ENCODE measurements at regions not wholly inside any gene's neighbourhood (a gene's known extent, or its start where the extent isn't known, plus 50 kb on each side); places are given as distances from the start of the nearest gene placed in this dataset.

DNA sequence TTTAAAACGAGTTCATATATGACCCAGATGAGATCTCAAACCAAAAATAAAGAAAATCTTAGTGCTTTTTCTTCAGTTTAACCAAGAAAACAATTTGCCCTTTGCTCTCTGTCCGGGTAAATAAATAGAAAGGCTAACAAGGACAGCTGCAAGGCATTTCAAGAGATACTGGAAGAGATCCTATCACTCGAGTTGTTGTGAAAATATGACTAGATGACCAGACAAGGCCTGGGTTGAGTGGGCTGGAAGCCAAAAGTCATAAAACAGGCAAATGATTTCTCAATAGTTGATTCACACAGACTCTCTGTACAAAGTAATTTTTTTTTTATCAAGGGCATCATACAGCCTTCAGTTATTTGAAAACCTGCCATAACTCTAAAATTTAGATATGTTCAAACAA, 55.9 kb upstream of the AVPR1A start:
- FAIRE-seq (no peak), ATAC-seq (no peak), DNase-seq (ENCODE audit: low read depth, low spot score) (no peak)
- Histone ChIP-seq H3K4me3 (no peak overlapping the region), H3K27me3 (replicated peaks in 1 of 2; ENCODE audit: control insufficient read depth in 2 of 2, insufficient read depth in 2 of 2, low read length in 1 of 2) (no peaks in the 10 kb centered on the region), H3K4me1 (ENCODE audit: control insufficient read depth, insufficient read depth, low read length) (no peaks in the 10 kb centered on the region), H3K4me2 (ENCODE audit: control insufficient read depth, insufficient read depth) (no peak overlapping the region), H3K79me2 (ENCODE audit: control insufficient read depth, insufficient read depth, low read length) (no peaks in the 10 kb centered on the region), H2AFZ (ENCODE audit: control insufficient read depth, low read depth, low read length) (no peak overlapping the region), H4K20me1 (ENCODE audit: control insufficient read depth, insufficient read depth) (no peaks in the 10 kb centered on the region), H3K27ac (ENCODE audit: control insufficient read depth, insufficient read depth) (no peak overlapping the region), H3K36me3 (ENCODE audit: control insufficient read depth in 2 of 2, insufficient read depth in 2 of 2, low read length in 1 of 2) (no peaks in the 10 kb centered on the region), H3K9me3 (replicated peaks; ENCODE audit: control insufficient read depth, insufficient read depth, low read length) (no peaks in the 10 kb centered on the region), H3K9ac (ENCODE audit: control insufficient read depth, insufficient read depth, low read length) (no peak overlapping the region)
- CTCF ChIA-PET: no interaction called here
- RAD21 ChIA-PET (ENCODE audit: unreplicated experiment): no interaction called here
- in situ Hi-C loops (cut with MboI): no loop called here
- TF ChIP-seq MYC (IDR thresholded peaks at IDR 0.05; ENCODE audit: insufficient read depth, insufficient read length, insufficient replicate concordance, low read length, severe bottlenecking): no peak
- no peak for TF ChIP-seq IKZF2 (IDR thresholded peaks at IDR 0.05)
- TF ChIP-seq CHD1 (IDR thresholded peaks at IDR 0.05; ENCODE audit: low read depth, low read length): no peak
- TF ChIP-seq, protein P1, sequence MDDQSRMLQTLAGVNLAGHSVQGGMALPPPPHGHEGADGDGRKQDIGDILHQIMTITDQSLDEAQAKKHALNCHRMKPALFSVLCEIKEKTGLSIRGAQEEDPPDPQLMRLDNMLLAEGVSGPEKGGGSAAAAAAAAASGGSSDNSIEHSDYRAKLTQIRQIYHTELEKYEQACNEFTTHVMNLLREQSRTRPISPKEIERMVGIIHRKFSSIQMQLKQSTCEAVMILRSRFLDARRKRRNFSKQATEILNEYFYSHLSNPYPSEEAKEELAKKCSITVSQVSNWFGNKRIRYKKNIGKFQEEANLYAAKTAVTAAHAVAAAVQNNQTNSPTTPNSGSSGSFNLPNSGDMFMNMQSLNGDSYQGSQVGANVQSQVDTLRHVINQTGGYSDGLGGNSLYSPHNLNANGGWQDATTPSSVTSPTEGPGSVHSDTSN (IDR thresholded peaks at IDR 0.05; ENCODE audit: insufficient replicate concordance, low read depth, low read length): no peak
- intact Hi-C loops (cut with micrococcal nuclease; ENCODE audit: unreplicated experiment): no loop called here
- 0% methylated on average over 3 of the region's 3 CpGs for WGBS (ENCODE audit: insufficient coverage, insufficient replicate concordance, low lambda C conversion rate, missing lambda C conversion rate)
- SMC1A ChIA-PET (ENCODE audit: uncharacterized antibody, unreplicated experiment): no interaction called here
- BruUV-seq (replicated peaks): no TSS peak
- POLR2A ChIA-PET: no interaction called here

DNA sequence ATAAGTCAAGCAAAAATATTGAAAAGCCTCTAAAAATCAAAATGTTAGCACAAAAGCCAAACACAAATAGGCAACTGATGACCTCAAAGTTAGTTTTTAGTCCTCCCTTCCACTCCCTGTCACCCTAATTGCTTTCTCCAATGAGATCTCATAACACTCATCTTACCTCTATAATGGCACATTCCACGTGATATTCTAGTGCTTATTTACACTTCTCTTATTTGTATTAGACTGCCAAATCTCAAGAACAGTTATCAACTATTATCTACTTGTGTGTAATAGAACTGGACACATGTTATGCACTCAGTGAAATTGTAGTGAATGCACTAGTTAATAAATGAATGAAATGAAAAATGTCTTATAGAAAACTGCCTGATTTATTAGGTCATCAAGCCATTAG, 55.5 kb upstream of the AVPR1A start:
- H3K27ac ChIP-seq (ENCODE audit: control insufficient read depth, insufficient read depth): no peak overlapping the region
- ChIA-PET CTCF (no interaction called here), RAD21 (ENCODE audit: unreplicated experiment) (no interaction called here), SMC1A (ENCODE audit: uncharacterized antibody, unreplicated experiment) (no interaction called here), POLR2A (no interaction called here)
- no peak for TF ChIP-seq GABPA (IDR thresholded peaks at IDR 0.05; ENCODE audit: low read depth)
- no peak for TF ChIP-seq HDAC6 (IDR thresholded peaks at IDR 0.05; ENCODE audit: unreplicated experiment)
- no peak for TF ChIP-seq DPF2 (IDR thresholded peaks at IDR 0.05)
- no peak for TF ChIP-seq BACH1 (IDR thresholded peaks at IDR 0.05; ENCODE audit: borderline replicate concordance)
- TF ChIP-seq CBFB (IDR thresholded peaks at IDR 0.05; ENCODE audit: low read depth): no peak
- no peak for TF ChIP-seq ATF7 (IDR thresholded peaks at IDR 0.05; ENCODE audit: low read depth)
- H3K4me2 ChIP-seq (ENCODE audit: control insufficient read depth, insufficient read depth): no peak overlapping the region
- in situ Hi-C loops (cut with MboI) (no loop called here), intact Hi-C loops (cut with micrococcal nuclease; ENCODE audit: unreplicated experiment) (no loop called here)
- H2AFZ ChIP-seq (ENCODE audit: control insufficient read depth, low read depth, low read length): no peak overlapping the region
- no peaks in the 10 kb centered on the region for H3K79me2 ChIP-seq (ENCODE audit: control insufficient read depth, insufficient read depth, low read length)
- H4K20me1 ChIP-seq (ENCODE audit: control insufficient read depth, insufficient read depth): no peaks in the 10 kb centered on the region
- BruUV-seq (replicated peaks): no TSS peak
- ATAC-seq (no peak), FAIRE-seq (no peak), DNase-seq (ENCODE audit: low read depth, low spot score) (no peak)
- H3K36me3 ChIP-seq (ENCODE audit: control insufficient read depth in 2 of 2, insufficient read depth in 2 of 2, low read length in 1 of 2): no peaks in the 10 kb centered on the region
- no peaks in the 10 kb centered on the region for H3K4me1 ChIP-seq (ENCODE audit: control insufficient read depth, insufficient read depth, low read length)
- H3K9me3 ChIP-seq (replicated peaks; ENCODE audit: control insufficient read depth, insufficient read depth, low read length): no peaks in the 10 kb centered on the region
- no peak overlapping the region for H3K9ac ChIP-seq (ENCODE audit: control insufficient read depth, insufficient read depth, low read length)
- no peak overlapping the region for H3K4me3 ChIP-seq
- H3K27me3 ChIP-seq (replicated peaks in 1 of 2; ENCODE audit: control insufficient read depth in 2 of 2, insufficient read depth in 2 of 2, low read length in 1 of 2): no peaks in the 10 kb centered on the region
- WGBS (ENCODE audit: insufficient coverage, insufficient replicate concordance, low lambda C conversion rate, missing lambda C conversion rate): 0% methylated on average over 1 of the region's 1 CpG

Data from GM12878 (cell line).